DND-41 (cell line): ENCODE measurements at regions not wholly inside any gene's neighbourhood (a gene's known extent, or its start where the extent isn't known, plus 50 kb on each side); places are given as distances from the start of the nearest gene placed in this dataset.

Experiments used
- ATAC-seq: fragments of 200-7000 bp; cut with Tn5 transposase; 3 replicates; pipeline ENCODE4 v1.9.1; 2021; ENCODE audit warnings: low read depth; ENCODE audit not compliant: insufficient read depth
- DNase-seq: peaks from one replicate; pipeline ENCODE4 v3.0.0-alpha.2; 2020
- H2AFZ ChIP-seq: 2 replicates; pipeline ENCODE4 v1.6.0; 2012; ENCODE audit warnings: low read depth, low read length
- H3K27ac ChIP-seq: 2 replicates; pipeline ENCODE4 v1.5.1; 2012; ENCODE audit warnings: low read length, inconsistent platforms
- H3K27me3 ChIP-seq: fragments of 200-600 bp; sonication (generic); 2 replicates; pipeline ENCODE4 v1.6.0; 2012; ENCODE audit warnings: low read length, mild to moderate bottlenecking, inconsistent platforms; ENCODE audit not compliant: insufficient read depth, poor library complexity
- H3K36me3 ChIP-seq: 2 replicates; pipeline ENCODE4 v1.5.1; 2012; ENCODE audit warnings: low read length, inconsistent platforms; ENCODE audit not compliant: insufficient read depth
- H3K4me1 ChIP-seq: 2 replicates; pipeline ENCODE4 v1.5.1; 2012; ENCODE audit warnings: mild to moderate bottlenecking, low read length; ENCODE audit not compliant: insufficient read depth
- H3K4me2 ChIP-seq: 2 replicates; pipeline ENCODE4 v1.6.0; 2012; ENCODE audit warnings: mild to moderate bottlenecking, moderate library complexity, low read length, inconsistent platforms; ENCODE audit not compliant: insufficient read depth
- H3K4me3 ChIP-seq, 2 experiments: fragments of 200-600 bp in 1 of 2; shearing (Covaris generic) in 1 of 2; 2 replicates each; pipeline ENCODE4 v1.5.1; 2012 to 2016; ENCODE audit warnings: inconsistent platforms in 2 of 2, low read length in 2 of 2, mild to moderate bottlenecking in 2 of 2, low read depth in 1 of 2, moderate library complexity in 1 of 2
- H3K79me2 ChIP-seq: 2 replicates; pipeline ENCODE4 v1.6.0; 2012; ENCODE audit warnings: low read length, inconsistent platforms; ENCODE audit not compliant: insufficient read depth
- H3K9ac ChIP-seq: 2 replicates; pipeline ENCODE4 v1.6.0; 2012; ENCODE audit warnings: low read depth, mild to moderate bottlenecking, inconsistent platforms, low read length, moderate library complexity
- H3K9me3 ChIP-seq: 2 replicates; pipeline ENCODE4 v1.5.1; 2012; ENCODE audit warnings: low read length, moderate library complexity, mild to moderate bottlenecking, inconsistent platforms; ENCODE audit not compliant: insufficient read depth, severe bottlenecking
- H4K20me1 ChIP-seq: 2 replicates; pipeline ENCODE4 v1.6.0; 2012; ENCODE audit warnings: low read length; ENCODE audit not compliant: insufficient read depth
- EZH2 ChIP-seq: IDR thresholded peaks from 3 replicates; pipeline ENCODE4 v1.6.1; 2012; ENCODE audit warnings: borderline replicate concordance, low read depth, mild to moderate bottlenecking, moderate library complexity, low read length, inconsistent platforms; ENCODE audit not compliant: severe bottlenecking
- TF ChIP-seq, protein P1 (sequence below): IDR thresholded peaks from 2 replicates; pipeline ENCODE4 v1.5.1; 2012; ENCODE audit warnings: borderline replicate concordance, low read length, moderate library complexity, mild to moderate bottlenecking; ENCODE audit not compliant: poor library complexity, severe bottlenecking; ENCODE audit errors: extremely low read depth

DNA sequence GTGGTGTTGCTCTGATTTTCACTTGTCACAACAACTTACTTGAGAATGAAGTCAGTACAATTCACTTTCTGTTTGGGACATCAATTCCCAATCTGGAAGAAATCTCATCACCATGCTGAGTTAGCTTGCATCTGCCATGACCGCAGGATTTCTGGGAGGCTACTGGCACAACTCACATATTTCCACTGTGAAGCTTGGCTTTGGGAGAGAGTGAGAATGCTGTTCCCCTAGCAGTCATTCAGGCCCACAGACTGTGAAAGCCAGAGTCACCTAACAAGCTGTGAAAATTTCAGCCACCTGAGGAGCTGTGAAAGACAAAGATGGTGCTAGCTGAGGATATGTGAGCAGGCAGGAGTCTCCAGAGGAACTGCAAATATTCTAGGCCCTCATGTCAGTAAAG lies 365.2 kb upstream of the TUSC1 start:
- Histone ChIP-seq H3K9ac (no peak overlapping the region), H3K4me1 (no peaks in the 10 kb centered on the region), H3K27me3 (no peaks in the 10 kb centered on the region), H3K4me3 (no peak overlapping the region), H3K4me2 (no peak overlapping the region), H3K27ac (no peak overlapping the region), H2AFZ (no peak overlapping the region), H3K36me3 (no peaks in the 10 kb centered on the region), H3K9me3 (no peaks in the 10 kb centered on the region), H4K20me1 (no peaks in the 10 kb centered on the region), H3K79me2 (no peaks in the 10 kb centered on the region)
- ATAC-seq (no peak), DNase-seq (no peak)
- TF ChIP-seq, protein P1, sequence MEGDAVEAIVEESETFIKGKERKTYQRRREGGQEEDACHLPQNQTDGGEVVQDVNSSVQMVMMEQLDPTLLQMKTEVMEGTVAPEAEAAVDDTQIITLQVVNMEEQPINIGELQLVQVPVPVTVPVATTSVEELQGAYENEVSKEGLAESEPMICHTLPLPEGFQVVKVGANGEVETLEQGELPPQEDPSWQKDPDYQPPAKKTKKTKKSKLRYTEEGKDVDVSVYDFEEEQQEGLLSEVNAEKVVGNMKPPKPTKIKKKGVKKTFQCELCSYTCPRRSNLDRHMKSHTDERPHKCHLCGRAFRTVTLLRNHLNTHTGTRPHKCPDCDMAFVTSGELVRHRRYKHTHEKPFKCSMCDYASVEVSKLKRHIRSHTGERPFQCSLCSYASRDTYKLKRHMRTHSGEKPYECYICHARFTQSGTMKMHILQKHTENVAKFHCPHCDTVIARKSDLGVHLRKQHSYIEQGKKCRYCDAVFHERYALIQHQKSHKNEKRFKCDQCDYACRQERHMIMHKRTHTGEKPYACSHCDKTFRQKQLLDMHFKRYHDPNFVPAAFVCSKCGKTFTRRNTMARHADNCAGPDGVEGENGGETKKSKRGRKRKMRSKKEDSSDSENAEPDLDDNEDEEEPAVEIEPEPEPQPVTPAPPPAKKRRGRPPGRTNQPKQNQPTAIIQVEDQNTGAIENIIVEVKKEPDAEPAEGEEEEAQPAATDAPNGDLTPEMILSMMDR = no peak
- no peak for TF ChIP-seq EZH2

DNA sequence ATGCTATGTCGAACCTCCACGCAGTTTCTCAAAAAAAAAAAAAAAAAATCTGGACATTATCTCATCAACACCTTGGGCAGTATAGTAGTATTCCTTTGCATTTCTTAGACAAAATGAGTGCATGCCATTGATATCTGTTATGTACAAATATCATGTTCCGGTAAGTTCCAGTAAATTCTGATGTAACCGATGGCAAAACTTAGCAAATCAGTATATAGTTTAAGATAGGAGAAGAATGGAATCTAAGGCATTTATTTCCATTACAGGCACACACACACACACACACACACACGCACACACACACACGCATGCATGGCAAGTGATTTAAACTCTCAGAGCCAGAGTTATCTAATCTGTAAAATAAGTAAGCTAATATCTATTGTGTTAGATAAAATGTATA lies 356.5 kb upstream of the TUSC1 start:
- H3K36me3 ChIP-seq = no peaks in the 10 kb centered on the region
- no peaks in the 10 kb centered on the region for H3K9me3 ChIP-seq
- no peak for ATAC-seq

DNA sequence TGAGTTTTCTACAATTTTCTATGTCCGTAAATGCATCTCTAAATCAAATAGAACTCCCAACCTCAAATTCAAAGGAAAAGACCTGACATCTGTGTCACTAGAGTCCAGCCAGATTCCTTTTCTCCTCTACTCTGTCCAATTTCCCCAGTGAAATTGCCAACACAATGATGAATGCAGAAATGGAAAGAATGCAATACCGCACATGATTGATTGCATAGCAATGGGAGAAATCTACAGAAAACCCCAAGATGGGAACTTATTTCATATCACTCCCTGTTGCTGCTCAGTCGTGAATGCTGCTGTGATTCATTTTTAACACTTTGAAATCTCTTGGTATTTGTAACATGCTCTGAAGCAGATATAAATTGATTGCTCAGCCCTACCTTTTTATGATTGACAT lies 355.1 kb upstream of the TUSC1 start:
- H3K4me2 ChIP-seq = no peak overlapping the region
- no peak overlapping the region for H2AFZ ChIP-seq
- H3K9ac ChIP-seq = no peak overlapping the region
- no peak overlapping the region for H3K4me3 ChIP-seq
- no peak for ATAC-seq
- no peaks in the 10 kb centered on the region for H3K27me3 ChIP-seq
- no peaks in the 10 kb centered on the region for H3K9me3 ChIP-seq
- H3K79me2 ChIP-seq = no peaks in the 10 kb centered on the region
- no peaks in the 10 kb centered on the region for H3K36me3 ChIP-seq
- TF ChIP-seq, protein P1 = no peak
- TF ChIP-seq EZH2 = no peak
- H3K27ac ChIP-seq = no peak overlapping the region
- H3K4me1 ChIP-seq = no peaks in the 10 kb centered on the region
- H4K20me1 ChIP-seq = no peaks in the 10 kb centered on the region
- no peak for DNase-seq

More for the DNA sequence above, 356.5 kb upstream of the TUSC1 start:
- Histone ChIP-seq H3K4me3 (no peak overlapping the region), H3K27ac (no peak overlapping the region), H3K27me3 (no peaks in the 10 kb centered on the region), H3K9ac (no peak overlapping the region), H3K4me2 (no peak overlapping the region), H3K4me1 (no peaks in the 10 kb centered on the region), H3K79me2 (no peaks in the 10 kb centered on the region), H4K20me1 (no peaks in the 10 kb centered on the region), H2AFZ (no peak overlapping the region)
- TF ChIP-seq EZH2 = no peak
- no peak for DNase-seq

DNA sequence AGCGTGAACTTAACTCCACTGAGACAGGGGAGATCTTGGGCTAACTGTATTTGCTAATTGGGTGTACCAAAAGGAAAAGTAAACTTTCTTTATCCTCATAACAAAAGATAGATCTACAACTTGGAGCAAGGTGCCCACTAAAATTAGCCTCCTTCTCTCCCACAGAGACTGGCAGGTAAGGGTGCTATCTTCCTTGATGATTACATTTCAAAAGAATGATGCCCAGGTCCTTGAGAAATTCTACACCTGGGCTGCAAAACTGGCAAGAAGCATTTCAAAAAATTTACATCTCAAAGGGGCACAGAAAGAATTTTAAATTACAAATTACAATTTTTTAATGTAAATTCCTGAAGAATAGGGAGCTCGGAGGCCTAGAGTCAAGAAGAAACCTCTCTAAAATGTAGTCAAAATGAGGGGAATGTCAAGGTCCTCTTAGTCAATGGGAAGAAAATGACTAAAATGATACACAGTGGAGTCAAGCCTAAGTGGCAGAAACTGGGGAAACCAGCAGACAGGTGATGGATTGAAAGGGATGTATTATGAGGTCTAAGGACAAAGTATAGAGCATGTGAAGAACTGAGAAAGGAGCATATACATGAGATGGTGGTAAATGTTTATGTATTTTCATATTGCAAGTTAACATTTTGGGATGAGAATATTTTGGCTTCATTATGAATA lies 348.3 kb upstream of the TUSC1 start:
- no peaks in the 10 kb centered on the region for H3K27me3 ChIP-seq
- no peak for ATAC-seq
- no peak overlapping the region for H3K4me3 ChIP-seq
- TF ChIP-seq EZH2 = no peak
- TF ChIP-seq, protein P1 = no peak
- no peak overlapping the region for H3K9ac ChIP-seq
- no peaks in the 10 kb centered on the region for H3K9me3 ChIP-seq
- no peaks in the 10 kb centered on the region for H3K4me1 ChIP-seq
- H3K79me2 ChIP-seq = no peaks in the 10 kb centered on the region
- DNase-seq = no peak
- H2AFZ ChIP-seq = no peak overlapping the region
- H3K27ac ChIP-seq = no peak overlapping the region
- H3K4me2 ChIP-seq = no peak overlapping the region
- no peaks in the 10 kb centered on the region for H3K36me3 ChIP-seq
- no peaks in the 10 kb centered on the region for H4K20me1 ChIP-seq
